OCI-LY1 (cell line): ENCODE measurements at regions not wholly inside any gene's neighbourhood (a gene's known extent, or its start where the extent isn't known, plus 50 kb on each side); places are given as distances from the start of the nearest gene placed in this dataset.

Source experiments
- H2AFZ ChIP-seq: fragments of 200-600 bp; sonication (generic), shearing (Covaris generic); 2 replicates; pipeline ENCODE4 v1.6.0; 2014; ENCODE audit warnings: antibody characterized with exemption, mild to moderate bottlenecking, low read length
- H3F3A ChIP-seq: fragments of 200-600 bp; sonication (generic), shearing (Covaris generic); 2 replicates; pipeline ENCODE4 v1.6.0; 2014; ENCODE audit warnings: mild to moderate bottlenecking, antibody characterized with exemption, low read length, moderate library complexity; ENCODE audit not compliant: insufficient read depth
- H3K27ac ChIP-seq: fragments of 200-600 bp; sonication (generic); 2 replicates; pipeline ENCODE4 v1.5.1; 2014; ENCODE audit warnings: low read length, mixed run types, mild to moderate bottlenecking, low read depth; ENCODE audit not compliant: poor library complexity, severe bottlenecking
- H3K27me3 ChIP-seq: fragments of 200-600 bp; sonication (generic); 2 replicates; pipeline ENCODE4 v1.6.0; 2014; ENCODE audit warnings: antibody characterized with exemption, mild to moderate bottlenecking, low read length, moderate library complexity; ENCODE audit not compliant: insufficient read depth
- H3K36me3 ChIP-seq: fragments of 200-600 bp; sonication (generic); 2 replicates; pipeline ENCODE4 v1.6.1; 2014; ENCODE audit warnings: mild to moderate bottlenecking, antibody characterized with exemption, low read length, moderate library complexity, mixed read lengths; ENCODE audit not compliant: insufficient read depth
- H3K4me1 ChIP-seq: fragments of 200-600 bp; sonication (generic); 2 replicates; pipeline ENCODE4 v1.5.1; 2014; ENCODE audit warnings: mild to moderate bottlenecking, low read length, moderate library complexity; ENCODE audit not compliant: insufficient read depth, severe bottlenecking
- H3K4me2 ChIP-seq: fragments of 200-600 bp; sonication (generic), shearing (Covaris generic); 2 replicates; pipeline ENCODE4 v1.6.1; 2014; ENCODE audit warnings: low read length
- H3K4me3 ChIP-seq: fragments of 200-600 bp; sonication (generic); 2 replicates; pipeline ENCODE4 v1.5.1; 2014; ENCODE audit warnings: low read length, low read depth, mild to moderate bottlenecking, mixed read lengths; ENCODE audit not compliant: poor library complexity, severe bottlenecking
- H3K79me2 ChIP-seq: fragments of 200-600 bp; shearing (Covaris generic); 2 replicates; pipeline ENCODE4 v1.6.1; 2016; ENCODE audit warnings: mixed run types, low read length, mixed read lengths; ENCODE audit not compliant: insufficient read depth
- H3K9ac ChIP-seq: fragments of 200-600 bp; sonication (generic), shearing (Covaris generic); 2 replicates; pipeline ENCODE4 v1.6.1; 2014; ENCODE audit warnings: mild to moderate bottlenecking, low read length, mixed read lengths
- H3K9me2 ChIP-seq: fragments of 200-600 bp; sonication (generic), shearing (Covaris generic); 2 replicates; pipeline ENCODE4 v1.6.1; 2014; ENCODE audit warnings: low read depth, mild to moderate bottlenecking, low read length, mixed read lengths
- H3K9me3 ChIP-seq: fragments of 200-600 bp; shearing (Covaris generic); 2 replicates; pipeline ENCODE4 v1.6.1; 2014; ENCODE audit warnings: low read length, mixed read lengths
- H4K20me1 ChIP-seq: fragments of 200-600 bp; sonication (generic), shearing (Covaris generic); 2 replicates; pipeline ENCODE4 v1.6.0; 2016; ENCODE audit warnings: mild to moderate bottlenecking, low read length; ENCODE audit not compliant: insufficient read depth
- CTCF ChIP-seq: fragments of 200-600 bp; sonication (generic), shearing (Covaris generic); IDR thresholded peaks from 2 replicates; pipeline ENCODE4 v1.5.1; 2017; ENCODE audit warnings: mild to moderate bottlenecking, antibody characterized with exemption, low read length, moderate library complexity, mixed read lengths
- EZH2 ChIP-seq: fragments of 200-600 bp; sonication (generic), shearing (Covaris generic); IDR thresholded peaks from 2 replicates; pipeline ENCODE4 v1.8.0; 2017; ENCODE audit warnings: borderline replicate concordance, mixed run types, mild to moderate bottlenecking, antibody characterized with exemption, low read length, moderate library complexity, mixed read lengths

DNA sequence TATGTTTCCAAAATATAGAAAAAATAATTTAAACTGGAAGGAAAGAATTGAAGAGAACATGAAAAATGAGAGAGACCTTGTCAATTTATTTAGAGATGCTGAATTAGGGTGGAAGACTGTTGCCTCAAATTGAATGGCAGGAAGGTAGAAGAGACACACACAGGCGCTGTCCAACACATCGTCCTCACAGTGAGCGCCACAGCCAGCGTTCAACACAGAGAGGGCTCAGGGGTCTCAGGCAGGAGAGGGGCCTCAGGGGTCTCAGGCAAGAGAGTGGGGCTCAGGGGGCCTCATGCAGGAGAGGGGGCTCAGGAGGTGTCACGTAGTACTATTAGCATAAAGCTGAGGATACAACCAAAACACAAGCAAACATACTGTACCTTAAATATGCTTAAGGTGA is 65.7 kb downstream of the TMEM18 start:
- Histone ChIP-seq H3K36me3 (no peaks in the 10 kb centered on the region), H4K20me1 (no peaks in the 10 kb centered on the region), H3K4me2 (no peak overlapping the region), H2AFZ (no peak overlapping the region), H3K79me2 (no peaks in the 10 kb centered on the region), H3K9ac (no peak overlapping the region), H3K9me2 (no peaks in the 10 kb centered on the region), H3K27me3 (no peaks in the 10 kb centered on the region), H3K4me1 (no peaks in the 10 kb centered on the region), H3K9me3 (no peaks in the 10 kb centered on the region), H3K27ac (no peak overlapping the region), H3F3A (no peaks in the 10 kb centered on the region), H3K4me3 (no peak overlapping the region)
- TF ChIP-seq EZH2 (no peak), CTCF (no peak)

GRCh38 chr2:610491-610890 is 66.7 kb downstream of the TMEM18 start:
- Histone ChIP-seq H2AFZ (no peak overlapping the region), H3K79me2 (no peaks in the 10 kb centered on the region), H3K27me3 (no peaks in the 10 kb centered on the region), H4K20me1 (no peaks in the 10 kb centered on the region), H3K27ac (no peak overlapping the region), H3K9ac (no peak overlapping the region), H3K4me1 (no peaks in the 10 kb centered on the region), H3K9me3 (no peaks in the 10 kb centered on the region), H3K4me3 (no peak overlapping the region), H3F3A (no peaks in the 10 kb centered on the region), H3K9me2 (no peaks in the 10 kb centered on the region), H3K4me2 (no peak overlapping the region), H3K36me3 (no peaks in the 10 kb centered on the region)
- TF ChIP-seq EZH2 (no peak), CTCF (no peak)

DNA sequence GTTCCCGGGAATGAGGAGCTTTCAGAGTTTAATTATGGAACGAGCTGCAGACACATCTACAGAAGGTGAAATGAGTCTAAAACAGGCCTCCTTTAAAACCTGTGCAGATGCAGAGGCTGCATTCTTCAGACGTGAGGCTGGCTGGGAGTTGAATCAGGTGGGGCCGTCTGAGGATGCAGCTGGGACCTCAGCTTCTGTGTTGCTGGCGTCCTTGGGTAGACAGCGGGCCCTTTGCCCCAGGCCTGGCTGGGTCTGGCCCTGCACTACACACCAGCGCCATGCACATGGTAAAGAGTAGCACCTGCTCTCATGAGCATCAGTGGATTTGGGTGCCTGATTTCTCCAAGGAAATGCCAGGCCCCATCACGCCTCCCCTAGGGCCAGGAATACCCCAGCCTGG is 67.3 kb downstream of the TMEM18 start:
- no peaks in the 10 kb centered on the region for H3K79me2 ChIP-seq
- H3K27me3 ChIP-seq: no peaks in the 10 kb centered on the region
- no peaks in the 10 kb centered on the region for H4K20me1 ChIP-seq
- H3K27ac ChIP-seq: no peak overlapping the region
- H3K36me3 ChIP-seq: no peaks in the 10 kb centered on the region
- no peak for TF ChIP-seq CTCF
- no peak for TF ChIP-seq EZH2
- no peaks in the 10 kb centered on the region for H3K9me3 ChIP-seq
- H3K9me2 ChIP-seq: no peaks in the 10 kb centered on the region
- H3K9ac ChIP-seq: no peak overlapping the region
- H3K4me3 ChIP-seq: no peak overlapping the region
- no peak overlapping the region for H3K4me2 ChIP-seq
- H3F3A ChIP-seq: no peaks in the 10 kb centered on the region
- H3K4me1 ChIP-seq: no peaks in the 10 kb centered on the region
- no peak overlapping the region for H2AFZ ChIP-seq
